IPS DF 6.9 (cell line): ENCODE measurements at regions not wholly inside any gene's neighbourhood (a gene's known extent, or its start where the extent isn't known, plus 50 kb on each side); places are given as distances from the start of the nearest gene placed in this dataset.

Experiments used
- DNase-seq: peaks from one replicate; pipeline ENCODE4 v3.0.0-alpha.2; 2013; ENCODE audit warnings: low read depth, low spot score
- H3K27ac ChIP-seq: one replicate; pipeline ENCODE4 v1.5.1; 2013; ENCODE audit warnings: low read length, control low read depth
- H3K27me3 ChIP-seq: 2 replicates; pipeline ENCODE4 v1.6.1; 2013; ENCODE audit warnings: mild to moderate bottlenecking, low read length; ENCODE audit not compliant: control insufficient read depth, insufficient read depth
- H3K36me3 ChIP-seq: 2 replicates; pipeline ENCODE4 v1.6.1; 2013; ENCODE audit warnings: low read length; ENCODE audit not compliant: control insufficient read depth, insufficient read depth
- H3K4me1 ChIP-seq: 2 replicates; pipeline ENCODE4 v1.6.1; 2013; ENCODE audit warnings: low read length; ENCODE audit not compliant: control insufficient read depth, insufficient read depth
- H3K4me3 ChIP-seq: 2 replicates; pipeline ENCODE4 v1.5.1; 2013; ENCODE audit warnings: mild to moderate bottlenecking, low read length
- H3K9me3 ChIP-seq: 2 replicates; pipeline ENCODE4 v1.6.1; 2013; ENCODE audit warnings: low read length, inconsistent platforms; ENCODE audit not compliant: control insufficient read depth, insufficient read depth
- WGBS: extraction: QIAGEN DNeasy Blood & Tissue Kit; methylation state at CpG from one replicate; pipeline ENCODE4 v1.1.7; 2013; ENCODE audit warnings: mixed read lengths, missing lambda C conversion rate; ENCODE audit not compliant: insufficient read length, insufficient coverage; 5-methylcytosine and 5-hydroxymethylcytosine counted together

DNA sequence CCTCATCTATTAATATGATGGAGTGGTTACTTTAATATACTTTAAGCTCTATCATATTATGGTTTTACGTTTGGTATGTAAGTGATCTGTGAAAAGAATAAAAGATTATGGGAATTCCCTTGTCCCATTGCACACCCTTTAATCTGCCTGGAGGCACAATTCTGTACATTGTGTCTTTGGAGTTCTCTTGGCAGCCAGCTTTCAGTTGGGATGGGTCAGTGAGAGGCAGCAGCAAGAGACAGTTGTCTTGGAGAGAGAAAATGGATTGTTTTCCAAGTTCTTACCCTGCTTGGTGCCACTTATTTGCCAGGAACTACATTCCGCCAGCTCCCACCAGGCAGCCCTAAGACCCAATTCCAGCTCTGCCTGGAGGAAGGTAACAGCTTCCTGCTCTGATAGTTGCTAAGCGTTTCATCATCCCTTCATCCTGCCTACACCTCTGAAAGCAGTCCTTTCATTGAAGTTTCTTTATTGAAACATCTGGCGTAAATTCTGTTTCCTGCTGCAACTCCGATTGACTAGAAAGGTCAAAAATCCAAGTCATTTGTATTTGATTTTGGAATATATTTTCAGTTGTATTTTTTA is 365.2 kb downstream of the AKAIN1 start:
- no peaks in the 10 kb centered on the region for H3K36me3 ChIP-seq
- H3K4me1 ChIP-seq = no peaks in the 10 kb centered on the region
- no peaks in the 10 kb centered on the region for H3K9me3 ChIP-seq
- no peak overlapping the region for H3K4me3 ChIP-seq
- H3K27me3 ChIP-seq = no peaks in the 10 kb centered on the region
- H3K27ac ChIP-seq = no peak overlapping the region
- no peak for DNase-seq
- no CpG with 5 or more reads among the region's 5 CpGs for WGBS

DNA sequence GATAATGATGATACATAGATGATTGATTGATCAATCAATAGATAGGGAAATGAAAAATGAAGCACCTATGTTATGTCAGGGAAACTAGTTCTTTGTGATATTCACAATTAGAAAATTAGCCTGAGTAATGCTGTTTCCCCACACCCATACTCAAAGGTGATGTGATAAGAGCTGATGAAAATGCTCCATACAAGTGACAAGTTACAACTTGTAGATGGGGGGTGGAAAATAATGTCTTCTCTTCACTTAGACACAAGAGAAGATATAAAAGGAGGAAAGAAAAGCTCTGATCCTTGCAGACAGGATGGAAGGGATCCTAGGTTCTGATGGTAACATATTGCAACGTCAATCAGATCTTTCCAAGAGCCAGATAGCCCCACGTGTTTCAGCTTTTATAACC is 365.9 kb downstream of the AKAIN1 start:
- Histone ChIP-seq H3K27ac (no peak overlapping the region), H3K9me3 (no peaks in the 10 kb centered on the region), H3K4me3 (no peak overlapping the region), H3K36me3 (no peaks in the 10 kb centered on the region), H3K4me1 (no peaks in the 10 kb centered on the region), H3K27me3 (no peaks in the 10 kb centered on the region)
- WGBS = no CpG with 5 or more reads among the region's 2 CpGs
- no peak for DNase-seq

DNA sequence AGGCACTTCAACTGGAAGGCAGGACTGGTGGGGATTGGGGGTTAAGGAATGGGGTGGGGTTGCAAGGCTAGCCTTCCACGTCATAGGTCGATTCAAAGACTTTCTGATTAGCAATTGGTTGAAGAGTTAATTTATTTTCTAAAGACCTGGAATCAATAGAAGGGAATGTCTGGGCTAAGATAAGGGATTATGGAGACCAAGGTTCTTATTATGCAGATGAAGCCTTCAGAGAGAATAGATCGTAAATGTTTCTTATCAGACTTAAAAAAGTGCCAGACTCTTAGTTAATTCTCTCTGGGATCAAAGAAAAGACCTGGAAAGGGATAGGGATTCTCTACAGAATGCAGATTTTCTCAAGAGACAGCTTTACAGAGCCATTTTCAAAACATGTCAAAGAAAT is 368.0 kb upstream of the DLGAP1 start:
- Histone ChIP-seq H3K4me1 (0 out of 2 replicates have a peak, but pooled peaks cover 2% of the 10 kb centered on the region), H3K4me3 (no peak overlapping the region), H3K27ac (no peak overlapping the region), H3K36me3 (no peaks in the 10 kb centered on the region), H3K9me3 (no peaks in the 10 kb centered on the region), H3K27me3 (no peaks in the 10 kb centered on the region)
- WGBS = no CpG with 5 or more reads among the region's 3 CpGs
- no peak for DNase-seq

DNA sequence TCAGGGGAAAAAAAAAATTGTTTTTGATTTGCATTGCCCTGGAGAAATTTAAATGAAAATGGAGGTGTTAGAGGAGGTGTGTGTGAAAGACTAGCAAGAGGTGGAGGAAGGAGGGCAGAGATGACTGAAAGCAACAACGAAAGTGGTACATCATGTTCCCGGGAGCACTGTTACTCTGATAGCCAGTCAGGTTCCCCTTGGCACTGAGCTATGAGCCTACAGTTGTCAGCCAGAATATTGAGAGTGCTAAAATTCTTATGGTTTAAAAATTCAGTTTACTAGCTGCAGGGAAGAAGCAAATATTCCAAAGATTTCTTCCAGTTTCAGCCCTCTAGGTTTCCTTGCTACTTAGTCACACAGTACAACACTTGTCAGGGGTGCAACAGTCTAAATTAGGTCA is 366.7 kb upstream of the DLGAP1 start:
- Histone ChIP-seq H3K27me3 (no peaks in the 10 kb centered on the region), H3K9me3 (no peaks in the 10 kb centered on the region), H3K27ac (no peak overlapping the region), H3K4me3 (no peak overlapping the region), H3K36me3 (no peaks in the 10 kb centered on the region), H3K4me1 (0 out of 2 replicates have a peak, but pooled peaks cover 2% of the 10 kb centered on the region)
- no CpG with 5 or more reads among the region's 2 CpGs for WGBS
- DNase-seq = no peak

DNA sequence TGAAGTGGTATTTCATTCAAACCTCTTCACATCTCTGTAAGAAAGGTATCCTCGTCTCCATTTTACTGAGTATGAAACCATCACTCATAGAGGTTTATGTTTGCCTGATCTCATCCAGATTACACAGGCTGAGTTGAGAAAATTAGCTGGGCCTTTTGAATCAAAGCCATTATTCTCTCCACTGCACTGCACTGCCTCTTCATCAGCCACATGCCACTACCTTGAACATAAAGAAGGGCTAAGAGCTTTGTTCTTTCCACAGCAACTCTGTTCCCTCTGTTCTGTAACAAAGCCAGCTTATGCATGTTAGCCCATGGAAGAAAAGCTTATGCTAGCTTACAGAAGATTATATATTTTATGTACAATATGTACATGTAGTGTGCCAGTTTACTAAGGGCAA is 362.6 kb upstream of the DLGAP1 start:
- no peak for DNase-seq
- Histone ChIP-seq H3K9me3 (no peaks in the 10 kb centered on the region), H3K27ac (no peak overlapping the region), H3K4me1 (peaks cover 2% of the 10 kb centered on the region; the same call in 1 of the 2 replicates), H3K27me3 (no peaks in the 10 kb centered on the region), H3K4me3 (no peak overlapping the region), H3K36me3 (no peaks in the 10 kb centered on the region)
- WGBS = no CpG with 5 or more reads among the region's 1 CpG

- Histone ChIP-seq H3K36me3 (no peaks in the 10 kb centered on the region), H3K4me1 (no peaks in the 10 kb centered on the region; the same call in 1 of the 2 replicates), H3K4me3 (no peak overlapping the region), H3K27me3 (no peaks in the 10 kb centered on the region), H3K27ac (no peak overlapping the region), H3K9me3 (no peaks in the 10 kb centered on the region)
- no CpG with 5 or more reads among the region's 2 CpGs for WGBS
- no peak for DNase-seq
These were observed 358.6 kb upstream of the DLGAP1 start for GRCh38 chr18:4813708-4814107.

GRCh38 chr18:4808891-4809290 is 353.8 kb upstream of the DLGAP1 start:
- Histone ChIP-seq H3K4me3 (no peak overlapping the region), H3K36me3 (no peaks in the 10 kb centered on the region), H3K9me3 (no peaks in the 10 kb centered on the region), H3K4me1 (no peaks in the 10 kb centered on the region; the same call in 1 of the 2 replicates), H3K27ac (no peak overlapping the region), H3K27me3 (no peaks in the 10 kb centered on the region)
- no peak for DNase-seq
- WGBS = no CpG with 5 or more reads among the region's 3 CpGs

DNA sequence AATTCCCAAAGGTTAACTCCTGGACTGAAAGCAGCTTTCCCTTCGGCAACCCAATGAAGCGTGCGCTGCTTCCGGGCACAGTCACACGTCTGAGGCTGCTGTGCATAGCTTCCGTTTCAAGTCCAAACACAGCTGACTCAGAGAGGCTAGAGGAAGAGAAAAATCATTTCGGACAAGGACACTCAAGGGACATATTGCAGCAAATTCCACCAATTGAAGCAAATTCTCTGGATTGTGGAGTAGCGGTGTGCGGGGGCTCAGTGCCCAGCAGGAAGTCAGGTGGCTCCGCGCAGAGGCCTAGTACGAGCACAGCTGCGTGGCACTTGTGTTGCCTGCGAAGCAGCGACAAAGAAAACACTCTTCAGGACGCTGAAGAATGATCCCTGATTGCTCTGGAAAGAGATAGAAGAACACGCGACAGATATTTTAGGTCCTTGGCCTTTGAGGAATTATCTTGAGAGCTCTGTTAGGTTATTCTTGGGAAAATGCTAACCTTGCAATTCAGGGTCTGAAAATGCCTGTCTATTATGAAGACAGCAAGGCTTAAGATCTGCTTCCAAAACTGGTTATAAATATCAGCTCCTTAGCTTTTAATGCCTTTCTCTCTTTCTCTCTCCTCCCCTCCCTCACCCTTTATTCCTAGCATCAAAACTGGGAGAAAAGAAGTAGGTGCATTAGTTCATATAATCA is 352.6 kb upstream of the DLGAP1 start:
- DNase-seq = no peak
- H3K27ac ChIP-seq = no peak overlapping the region
- no peaks in the 10 kb centered on the region for H3K27me3 ChIP-seq
- no peak overlapping the region for H3K4me3 ChIP-seq
- H3K4me1 ChIP-seq = no peaks in the 10 kb centered on the region
- no peaks in the 10 kb centered on the region for H3K9me3 ChIP-seq
- WGBS = no CpG with 5 or more reads among the region's 18 CpGs
- H3K36me3 ChIP-seq = no peaks in the 10 kb centered on the region

GRCh38 chr18:4806331-4806730 is 351.2 kb upstream of the DLGAP1 start:
- Histone ChIP-seq H3K36me3 (no peaks in the 10 kb centered on the region), H3K9me3 (no peaks in the 10 kb centered on the region), H3K4me1 (no peaks in the 10 kb centered on the region), H3K27ac (no peak overlapping the region), H3K4me3 (no peak overlapping the region), H3K27me3 (no peaks in the 10 kb centered on the region)
- no peak for DNase-seq
- no CpG with 5 or more reads among the region's 1 CpG for WGBS

DNA sequence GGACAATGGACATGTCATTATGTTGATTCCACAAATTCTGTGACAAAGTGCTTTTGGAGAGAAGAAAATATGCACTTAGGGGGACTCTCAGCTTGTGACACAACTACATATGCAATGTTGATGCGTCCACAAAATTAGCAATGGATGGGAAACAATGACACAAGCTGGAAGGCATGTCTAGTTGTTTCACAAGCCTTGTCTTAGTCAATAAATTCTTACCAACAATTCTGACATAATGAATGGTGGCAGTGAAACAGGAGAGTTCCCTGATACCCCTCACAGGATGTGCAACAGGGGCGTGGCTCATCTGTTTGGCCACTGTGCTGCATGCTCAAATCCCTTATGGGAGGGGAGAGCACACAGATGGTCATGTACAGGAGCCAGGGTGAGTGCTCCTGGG is 347.2 kb upstream of the DLGAP1 start:
- Histone ChIP-seq H3K9me3 (no peaks in the 10 kb centered on the region), H3K27ac (no peak overlapping the region)
- no CpG with 5 or more reads among the region's 2 CpGs for WGBS

GRCh38 chr18:4801151-4801550 is 346.0 kb upstream of the DLGAP1 start:
- Histone ChIP-seq H3K36me3 (no peaks in the 10 kb centered on the region), H3K4me1 (no peaks in the 10 kb centered on the region), H3K27me3 (no peaks in the 10 kb centered on the region), H3K9me3 (no peaks in the 10 kb centered on the region), H3K27ac (no peak overlapping the region), H3K4me3 (no peak overlapping the region)
- no CpG with 5 or more reads among the region's 2 CpGs for WGBS
- DNase-seq = no peak

More for the DNA sequence above, 347.2 kb upstream of the DLGAP1 start:
- no peaks in the 10 kb centered on the region for H3K4me1 ChIP-seq
- no peak for DNase-seq
- no peaks in the 10 kb centered on the region for H3K36me3 ChIP-seq
- H3K4me3 ChIP-seq = no peak overlapping the region
- H3K27me3 ChIP-seq = no peaks in the 10 kb centered on the region
